ENCODE measurements at regions not wholly inside any gene's neighbourhood (a gene's known extent, or its start where the extent isn't known, plus 50 kb on each side); places are given as distances from the start of the nearest gene placed in this dataset.

DNA sequence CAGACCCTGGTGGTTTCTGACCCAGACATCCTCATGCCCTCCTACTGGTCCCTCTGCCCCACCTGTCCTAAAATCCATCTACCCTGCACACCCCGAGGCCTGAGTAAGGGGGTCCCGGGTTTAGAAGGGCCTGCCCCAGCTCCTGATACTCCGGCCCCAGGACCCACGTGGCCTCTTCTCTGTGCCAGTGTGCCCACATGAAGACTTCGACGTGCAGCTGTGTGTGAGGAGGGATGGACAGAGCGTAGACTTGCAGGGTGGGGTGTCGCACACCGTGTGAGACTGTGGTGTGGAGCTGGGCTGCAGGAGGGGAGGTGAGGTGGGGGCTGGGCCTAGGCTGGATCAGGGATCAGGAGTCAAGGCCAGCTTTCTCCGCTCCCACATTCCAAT is 461.1 kb downstream of the PTPRU start:
- ChIA-PET CTCF (no interaction called here), POLR2A (ENCODE audit: low non-redundant PET) (no interaction called here)
- TF ChIP-seq, protein P1, sequence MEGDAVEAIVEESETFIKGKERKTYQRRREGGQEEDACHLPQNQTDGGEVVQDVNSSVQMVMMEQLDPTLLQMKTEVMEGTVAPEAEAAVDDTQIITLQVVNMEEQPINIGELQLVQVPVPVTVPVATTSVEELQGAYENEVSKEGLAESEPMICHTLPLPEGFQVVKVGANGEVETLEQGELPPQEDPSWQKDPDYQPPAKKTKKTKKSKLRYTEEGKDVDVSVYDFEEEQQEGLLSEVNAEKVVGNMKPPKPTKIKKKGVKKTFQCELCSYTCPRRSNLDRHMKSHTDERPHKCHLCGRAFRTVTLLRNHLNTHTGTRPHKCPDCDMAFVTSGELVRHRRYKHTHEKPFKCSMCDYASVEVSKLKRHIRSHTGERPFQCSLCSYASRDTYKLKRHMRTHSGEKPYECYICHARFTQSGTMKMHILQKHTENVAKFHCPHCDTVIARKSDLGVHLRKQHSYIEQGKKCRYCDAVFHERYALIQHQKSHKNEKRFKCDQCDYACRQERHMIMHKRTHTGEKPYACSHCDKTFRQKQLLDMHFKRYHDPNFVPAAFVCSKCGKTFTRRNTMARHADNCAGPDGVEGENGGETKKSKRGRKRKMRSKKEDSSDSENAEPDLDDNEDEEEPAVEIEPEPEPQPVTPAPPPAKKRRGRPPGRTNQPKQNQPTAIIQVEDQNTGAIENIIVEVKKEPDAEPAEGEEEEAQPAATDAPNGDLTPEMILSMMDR (conservative IDR thresholded peaks at IDR 0.05; ENCODE audit: low read depth): no peak
- H3K27ac ChIP-seq: no peak overlapping the region
- DNase-seq (ENCODE audit: low spot score): no peak

GRCh38 chr1:29696656-29697390 is 460.5 kb downstream of the PTPRU start:
- DNase-seq (ENCODE audit: low spot score): no peak
- TF ChIP-seq, protein P1 (conservative IDR thresholded peaks at IDR 0.05; ENCODE audit: low read depth): no peak
- H3K27ac ChIP-seq: no peak overlapping the region
- CTCF ChIA-PET: interaction anchor here (0.6 kb wide), 1 partner anchor 168 kb away, joined by 5 read pairs; no protein-coding TSS in a partner anchor
- POLR2A ChIA-PET (ENCODE audit: low non-redundant PET): no interaction called here

GRCh38 chr1:29695803-29696202 is 459.5 kb downstream of the PTPRU start:
- DNase-seq (ENCODE audit: low spot score): no peak
- ChIA-PET CTCF (no interaction called here), POLR2A (ENCODE audit: low non-redundant PET) (no interaction called here)

DNA sequence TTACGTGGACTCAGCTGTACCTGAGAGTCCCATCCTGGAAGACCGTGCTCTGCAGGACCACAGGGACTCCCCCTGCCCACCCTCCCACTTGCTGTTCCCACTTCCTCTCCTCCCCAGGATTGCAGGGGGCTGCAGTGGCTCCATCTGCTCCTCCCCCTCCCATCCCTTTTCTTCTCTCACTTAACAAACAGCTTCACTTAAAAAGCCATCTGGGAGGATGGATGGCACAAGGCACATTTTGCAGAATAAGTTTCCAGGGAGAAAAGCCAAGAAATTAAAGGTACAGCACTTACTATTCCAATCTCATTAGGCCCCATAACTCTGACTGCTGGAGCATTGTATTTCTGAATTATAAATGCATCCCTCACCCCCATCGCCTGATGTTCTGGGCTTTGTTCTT is 458.7 kb downstream of the PTPRU start:
- H3K27ac ChIP-seq: no peak overlapping the region
- DNase-seq (ENCODE audit: low spot score): no peak
- ChIA-PET POLR2A (ENCODE audit: low non-redundant PET) (no interaction called here), CTCF (no interaction called here)
- TF ChIP-seq, protein P1 (conservative IDR thresholded peaks at IDR 0.05; ENCODE audit: low read depth): no peak

More at GRCh38 chr1:29695803-29696202, 459.5 kb downstream of the PTPRU start:
- TF ChIP-seq, protein P1 (conservative IDR thresholded peaks at IDR 0.05; ENCODE audit: low read depth): no peak
- H3K27ac ChIP-seq: no peak overlapping the region

DNA sequence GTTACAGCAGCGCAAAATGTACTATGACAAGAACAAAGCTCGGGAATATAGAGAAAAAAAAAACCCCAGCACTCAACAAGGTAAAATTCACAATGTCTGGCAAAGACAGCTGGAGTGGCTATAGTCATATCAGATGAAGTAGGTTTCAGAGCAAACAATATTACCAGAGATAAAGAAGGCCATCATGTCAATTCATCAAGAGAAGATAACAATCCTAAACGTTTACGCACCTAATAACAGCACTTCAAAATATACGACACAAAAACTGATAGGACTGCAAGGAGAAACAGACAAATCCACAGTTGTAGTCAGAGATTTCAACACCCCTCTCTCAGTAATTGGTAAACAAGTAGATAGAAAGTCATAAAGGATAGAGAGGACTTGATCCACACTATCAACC is 455.2 kb downstream of the PTPRU start:
- TF ChIP-seq, protein P1 (conservative IDR thresholded peaks at IDR 0.05; ENCODE audit: low read depth): no peak
- CTCF ChIA-PET: no interaction called here
- POLR2A ChIA-PET (ENCODE audit: low non-redundant PET): no interaction called here

DNA sequence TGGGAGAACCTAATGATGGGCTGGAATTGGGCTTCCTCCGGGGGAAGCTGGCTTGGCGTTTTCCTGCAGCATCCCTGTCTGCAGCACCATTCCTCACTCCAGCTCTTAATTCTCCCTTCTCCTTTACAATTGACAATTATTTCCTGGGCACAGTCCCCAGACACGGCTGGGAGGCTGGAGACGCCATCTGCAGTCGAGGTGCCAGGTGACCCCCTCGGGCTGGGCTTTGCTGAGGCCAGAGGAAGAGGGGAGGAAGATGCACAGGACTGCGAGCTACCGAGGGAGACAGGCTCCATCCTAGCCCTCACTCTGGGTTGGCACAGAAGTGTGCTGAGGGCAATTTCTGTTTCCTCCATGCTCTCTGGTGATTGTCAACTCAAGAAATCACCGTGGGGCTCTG is 453.8 kb downstream of the PTPRU start:
- TF ChIP-seq, protein P1 (conservative IDR thresholded peaks at IDR 0.05; ENCODE audit: low read depth): no peak
- DNase-seq (ENCODE audit: low spot score): no peak
- H3K27ac ChIP-seq: no peak overlapping the region
- ChIA-PET CTCF (interaction anchor here (0.6 to 0.9 kb wide), 3 partner anchors 13 to 466 kb away, joined by 3 read pairs; no protein-coding TSS in a partner anchor), POLR2A (ENCODE audit: low non-redundant PET) (no interaction called here)

More for the DNA sequence above, 455.2 kb downstream of the PTPRU start:
- no peak overlapping the region for H3K27ac ChIP-seq
- DNase-seq (ENCODE audit: low spot score): no peak

All from RWPE1 (cell line).